NCI-H2171 (cell line): ENCODE measurements at regions not wholly inside any gene's neighbourhood (a gene's known extent, or its start where the extent isn't known, plus 50 kb on each side); places are given as distances from the start of the nearest gene placed in this dataset.

Source experiments
- DNase-seq: peaks from one replicate; lab custom pipeline; 2025; lab: John Stamatoyannopoulos, UW

DNA sequence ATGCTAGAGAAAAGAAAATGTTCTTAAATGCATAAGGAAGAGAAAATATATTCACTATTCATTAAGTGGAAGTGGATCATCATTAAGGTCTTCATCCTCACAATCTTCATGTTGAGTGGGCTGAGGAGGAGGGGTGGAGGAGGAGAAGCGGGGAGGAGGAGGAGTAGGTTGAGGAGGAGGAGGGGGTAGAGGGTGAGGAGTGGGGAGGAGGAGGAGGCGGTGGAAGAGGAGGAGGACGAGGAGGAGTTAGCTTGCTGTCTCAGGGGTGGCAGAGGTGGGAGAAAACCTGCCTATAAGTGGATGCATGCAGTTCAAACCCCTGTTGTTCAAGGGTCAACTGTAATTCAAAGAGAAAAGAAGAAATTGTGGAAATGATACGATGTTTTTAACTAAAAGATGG is 71.6 kb downstream of the MYEOV start:
- DNase-seq, result no peak

DNA sequence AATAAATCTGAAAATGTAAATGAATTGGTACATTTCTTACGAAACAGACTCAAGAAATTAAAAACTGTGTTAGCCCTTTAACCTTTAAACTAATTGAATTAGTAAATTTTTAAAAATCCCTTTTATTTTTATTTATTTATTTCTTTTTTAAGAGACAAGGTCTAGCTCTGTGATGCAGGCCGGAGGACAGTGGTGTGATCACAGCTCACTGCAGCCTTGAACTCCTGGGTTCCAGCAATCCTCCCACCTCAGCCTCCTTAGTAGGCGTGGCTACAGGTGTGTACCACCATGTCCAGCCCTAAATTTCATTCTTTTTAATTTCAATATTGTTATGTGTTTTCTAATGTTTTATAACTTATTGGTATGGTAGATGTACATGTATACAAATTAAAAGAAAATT is 72.6 kb downstream of the MYEOV start:
- no peak for DNase-seq

DNA sequence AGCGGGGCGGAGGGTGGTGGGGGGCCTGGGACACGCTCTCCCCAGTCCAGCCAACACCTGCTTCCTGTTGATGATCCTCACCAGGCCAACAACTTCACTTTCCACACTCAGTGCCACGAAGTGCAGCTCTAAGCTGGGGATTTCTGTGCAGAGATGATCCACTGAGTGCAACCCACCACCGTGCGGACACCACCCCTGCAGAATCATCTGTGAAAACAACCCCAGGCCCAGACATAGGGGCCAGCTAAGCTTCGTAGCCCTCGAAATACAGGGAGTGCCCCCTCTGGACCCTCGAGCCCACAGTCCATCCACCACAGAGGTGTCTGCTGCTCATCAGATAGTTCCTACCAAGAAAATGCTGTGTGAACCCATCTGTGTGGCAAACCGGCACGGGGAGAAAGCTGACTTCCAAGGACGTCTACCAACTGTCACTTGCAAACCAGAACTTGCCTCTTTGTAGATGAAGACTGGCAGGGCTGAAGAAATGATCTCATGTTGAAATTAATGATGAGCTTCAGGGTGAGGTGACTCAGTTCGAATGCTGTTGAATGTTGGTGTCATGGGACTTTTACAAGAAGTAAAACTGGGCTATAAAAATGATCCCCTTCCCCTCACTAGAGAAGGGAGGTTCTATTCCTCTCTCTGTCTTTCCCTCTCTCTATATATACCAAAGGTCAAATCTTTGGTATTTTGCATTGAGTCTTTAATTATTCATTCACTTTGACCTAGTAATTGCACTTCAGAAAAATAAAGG is 73.4 kb downstream of the MYEOV start:
- DNase-seq, result no peak

DNA sequence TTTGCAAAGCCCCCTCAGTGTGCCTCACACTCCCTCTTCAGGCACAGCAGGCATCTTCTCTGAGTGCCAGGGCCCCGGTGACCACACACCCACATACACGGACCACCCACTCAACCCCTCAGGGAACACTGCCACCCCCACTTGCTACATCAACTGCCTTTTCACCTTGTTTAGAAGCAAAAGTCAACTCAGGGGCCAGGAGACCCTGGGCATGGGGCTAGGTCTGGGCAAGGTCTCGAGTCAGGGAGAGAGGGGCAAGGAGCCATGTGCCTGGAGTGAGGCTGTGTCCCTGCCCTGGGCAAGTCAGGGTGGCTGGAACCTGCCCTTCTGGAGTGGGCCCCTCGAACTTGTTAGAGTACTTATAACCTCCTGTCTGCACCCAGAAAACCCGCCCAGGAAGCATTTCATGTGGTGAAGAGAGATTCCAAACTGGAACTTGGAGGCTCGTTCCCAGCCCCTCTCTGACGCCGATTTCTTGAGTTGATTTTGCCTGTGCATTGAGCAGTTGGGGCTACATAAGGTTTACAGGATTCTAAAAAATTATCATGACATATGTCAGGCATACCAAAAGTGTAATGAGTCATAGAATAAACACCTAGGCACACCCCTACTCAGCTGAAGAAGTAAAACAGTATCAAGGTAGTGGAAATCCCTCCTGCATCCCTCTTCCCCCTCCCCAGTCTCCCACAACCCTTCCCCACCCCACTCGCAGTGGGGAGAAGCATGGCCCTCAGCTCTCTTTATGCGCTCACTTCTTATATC is 74.3 kb downstream of the MYEOV start:
- DNase-seq, result no peak

DNA sequence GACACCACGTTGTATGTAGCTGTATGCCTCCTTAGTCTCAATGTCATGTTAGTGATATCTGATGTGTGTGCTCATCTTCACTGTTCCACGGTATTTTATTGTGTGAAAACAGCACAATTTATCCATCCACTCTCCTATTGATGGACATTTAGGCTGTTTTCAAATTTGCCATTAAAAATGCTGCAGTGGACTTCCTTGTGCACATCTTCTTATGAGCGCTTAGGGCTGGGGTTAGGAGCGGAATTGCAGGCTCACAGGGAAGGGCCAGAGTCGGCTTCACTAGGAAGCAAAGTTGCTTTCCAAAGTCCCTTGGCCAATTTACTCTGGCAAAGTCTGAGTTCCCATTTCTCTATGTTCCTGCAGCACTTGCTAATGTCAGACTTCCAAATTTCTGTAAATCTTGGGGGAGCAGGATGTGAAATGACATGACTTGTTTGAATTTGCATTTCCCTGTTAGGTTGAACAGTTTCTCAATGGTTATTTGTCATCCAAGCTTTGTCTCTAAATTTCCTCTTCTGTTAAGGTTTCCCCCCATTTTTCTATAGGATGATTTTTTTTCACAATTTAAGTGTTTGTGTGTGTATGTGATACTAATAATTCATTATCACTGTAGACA is 75.4 kb downstream of the MYEOV start:
- DNase-seq, result no peak

DNA sequence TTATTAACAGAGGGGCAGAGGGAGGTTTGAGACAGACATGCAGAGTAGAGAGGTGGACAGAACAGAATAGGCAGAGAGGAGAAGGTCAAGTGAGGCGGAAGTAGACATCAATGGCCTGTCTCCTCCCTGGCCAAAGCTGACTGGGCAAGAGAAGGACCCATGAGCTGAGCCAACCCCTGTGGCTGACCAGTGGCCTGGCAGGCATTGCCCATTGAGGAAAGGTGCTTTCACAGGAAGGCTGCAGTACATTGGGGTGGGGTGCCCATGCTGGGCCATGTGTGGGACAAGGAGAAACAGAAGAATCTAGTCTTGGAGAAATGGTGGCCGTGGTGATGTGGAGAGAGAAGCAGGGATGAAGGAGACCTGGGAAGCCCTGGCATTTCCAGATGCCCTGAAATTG is 76.0 kb downstream of the MYEOV start:
- DNase-seq, result no peak

DNA sequence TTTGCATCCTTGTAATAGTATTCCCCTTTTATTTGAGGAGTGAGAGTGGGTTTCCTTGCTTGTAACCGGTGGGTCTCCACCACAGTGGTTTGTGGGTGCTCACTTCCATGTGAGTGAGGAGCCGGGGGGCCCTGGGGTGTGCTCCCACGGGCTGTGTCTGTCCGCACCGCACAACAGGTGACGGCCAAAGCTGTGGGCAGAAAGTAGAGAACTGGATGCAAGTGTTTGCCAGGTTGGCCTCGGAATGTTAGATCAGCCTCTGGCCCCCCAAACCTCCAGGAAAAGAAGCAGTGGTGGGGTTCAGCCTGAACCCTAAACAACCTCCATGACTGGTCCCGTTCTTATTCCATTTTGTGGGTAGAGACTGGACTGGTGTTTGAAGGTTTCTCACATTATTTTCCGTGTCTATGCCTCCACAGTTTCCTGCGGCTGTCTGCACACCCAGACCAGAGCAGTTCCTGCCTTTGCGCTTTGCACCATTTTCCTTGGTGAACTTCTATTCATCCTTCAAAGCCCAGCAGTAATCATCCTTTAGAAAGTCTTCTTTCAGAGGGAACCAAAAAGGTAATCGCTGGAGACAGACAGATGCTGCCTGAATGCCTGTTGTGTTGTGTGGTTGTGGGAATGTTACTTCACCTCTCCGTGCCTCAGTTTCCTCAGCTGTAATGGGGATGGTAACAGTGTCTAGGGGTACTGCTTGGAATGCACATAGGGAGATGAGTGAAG is 77.2 kb downstream of the MYEOV start:
- no peak for DNase-seq

DNA sequence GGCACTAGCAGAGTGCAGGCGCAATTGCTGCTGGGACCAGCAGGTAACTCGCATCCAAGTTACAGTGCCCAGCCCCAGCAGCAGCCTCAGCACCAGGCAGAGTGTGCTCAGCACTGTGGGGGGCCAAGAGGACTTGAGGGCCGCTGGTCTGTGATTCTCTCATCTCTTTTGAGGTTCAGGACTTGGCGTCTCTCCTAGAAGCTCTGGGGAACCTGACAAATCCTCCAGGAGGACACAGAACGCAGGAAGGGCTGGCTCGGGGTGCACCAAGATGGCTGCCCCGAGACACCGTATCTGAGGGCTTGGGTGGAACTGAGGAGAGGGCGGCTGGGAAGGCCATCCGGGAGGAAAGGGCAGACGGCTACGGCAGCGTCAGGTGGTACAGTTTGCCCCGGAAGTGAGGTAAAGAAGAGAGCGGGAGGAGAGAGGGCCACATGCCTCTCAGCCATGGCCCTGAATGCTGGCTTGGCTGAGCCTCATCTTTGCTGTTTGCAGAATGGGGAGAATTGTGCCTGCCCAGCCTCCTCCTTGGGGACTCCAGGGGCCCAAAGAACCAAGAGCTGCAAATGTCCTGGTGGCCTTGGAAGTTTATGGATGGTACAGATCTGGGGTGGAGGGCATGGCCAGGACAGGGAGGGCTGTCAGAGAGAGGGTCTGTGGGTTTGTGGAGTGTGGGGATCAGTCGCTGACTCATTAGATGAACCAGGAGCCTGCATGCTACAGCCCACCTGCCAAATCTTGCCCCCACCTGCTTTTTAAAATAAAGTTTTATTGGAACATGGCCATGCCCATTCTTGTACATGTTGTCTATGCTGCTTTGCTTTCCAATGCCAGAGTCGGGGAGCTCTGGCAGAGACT is 78.0 kb downstream of the MYEOV start:
- DNase-seq, result no peak

DNA sequence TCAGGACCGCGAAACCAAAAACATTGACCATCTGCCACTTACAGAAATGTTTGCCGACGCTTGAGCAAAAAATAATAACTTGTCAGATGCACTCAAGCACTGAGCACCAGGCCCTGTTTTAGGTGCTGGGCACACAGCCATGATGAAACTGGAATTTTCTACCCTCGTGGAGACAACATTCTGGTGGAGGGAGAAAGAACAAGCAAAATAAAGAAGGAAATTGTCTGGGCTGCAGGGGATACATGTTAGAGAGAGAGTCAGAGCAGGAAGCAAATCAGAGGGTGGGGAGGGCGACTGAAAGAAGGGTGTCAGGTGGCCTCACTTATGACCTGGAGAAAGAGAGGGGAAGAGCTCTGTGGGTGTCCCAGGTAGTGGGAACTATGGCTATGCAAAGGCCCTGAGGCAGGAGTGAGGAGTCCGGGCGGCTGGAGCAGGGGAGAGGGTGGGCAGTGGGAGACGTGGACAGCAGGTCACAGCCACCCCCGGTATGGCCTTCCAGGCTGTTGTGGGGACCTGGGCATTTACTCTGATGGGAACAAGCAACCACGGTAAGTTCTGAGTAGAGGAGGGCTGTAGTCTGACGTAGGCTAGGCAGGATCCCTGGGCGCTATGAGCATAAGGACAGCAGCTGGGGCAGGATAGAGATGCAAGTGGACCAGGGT is 78.8 kb downstream of the MYEOV start:
- DNase-seq, result peak; percentile 67

DNA sequence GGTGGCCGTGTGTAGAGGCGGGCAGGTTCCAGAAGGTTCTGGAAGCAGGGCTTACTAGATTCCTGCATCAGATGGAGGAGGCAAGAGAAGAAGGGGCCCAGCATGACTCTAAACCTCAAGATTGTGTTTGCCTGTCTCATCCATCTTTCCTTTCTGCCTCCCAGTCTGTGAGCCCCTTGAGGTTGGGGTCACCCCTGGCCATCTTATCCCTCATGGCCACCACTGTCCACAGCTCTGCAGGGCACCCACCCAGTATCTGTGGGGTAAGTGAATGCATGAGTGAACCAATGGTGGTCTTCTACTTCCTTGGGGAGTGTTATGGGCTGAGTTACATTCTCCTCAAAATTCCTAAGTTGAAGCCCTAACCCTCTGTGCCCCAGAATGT is 79.3 kb downstream of the MYEOV start:
- DNase-seq, result no peak

DNA sequence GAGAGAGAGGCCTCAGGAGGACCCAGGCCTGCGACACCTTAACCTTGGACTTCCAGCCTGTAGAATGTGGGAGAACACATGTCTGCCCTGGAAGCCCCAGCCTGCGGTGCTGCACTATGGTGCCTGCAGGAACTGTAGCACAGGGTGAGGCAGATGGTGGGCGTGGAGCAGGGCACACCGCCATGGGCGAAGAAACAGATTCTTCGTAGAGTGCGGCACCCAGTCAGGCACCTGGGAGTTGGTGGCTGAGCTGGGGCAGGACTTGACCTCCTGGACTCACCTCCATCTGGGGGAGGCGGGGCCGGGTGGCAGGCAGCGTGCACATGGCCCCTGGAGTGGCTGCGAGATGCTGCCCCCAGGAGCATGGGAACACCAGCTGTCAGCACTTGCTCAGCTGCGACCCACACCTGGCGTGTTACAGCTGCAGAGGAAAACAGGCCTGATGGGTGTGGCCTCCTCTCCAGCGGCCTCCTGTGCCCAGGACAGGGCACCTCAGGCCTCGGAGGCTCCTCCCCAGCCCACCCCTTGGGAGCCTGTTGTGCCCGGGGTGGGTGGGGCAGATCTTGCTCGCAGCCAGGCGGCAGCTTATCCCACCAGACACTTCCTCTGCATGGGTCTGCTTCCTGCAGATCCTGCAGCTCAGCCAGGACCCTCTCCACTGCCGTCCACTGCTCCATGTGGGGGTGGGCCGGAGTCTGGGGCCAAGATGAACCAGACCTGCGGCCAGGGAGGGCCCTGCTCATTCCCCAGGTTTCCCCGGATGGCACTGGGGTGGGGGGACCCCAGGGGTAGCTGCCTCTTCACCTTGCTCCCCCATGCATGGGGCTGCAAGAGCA is 80.4 kb downstream of the MYEOV start:
- peak; percentile 92 for DNase-seq

DNA sequence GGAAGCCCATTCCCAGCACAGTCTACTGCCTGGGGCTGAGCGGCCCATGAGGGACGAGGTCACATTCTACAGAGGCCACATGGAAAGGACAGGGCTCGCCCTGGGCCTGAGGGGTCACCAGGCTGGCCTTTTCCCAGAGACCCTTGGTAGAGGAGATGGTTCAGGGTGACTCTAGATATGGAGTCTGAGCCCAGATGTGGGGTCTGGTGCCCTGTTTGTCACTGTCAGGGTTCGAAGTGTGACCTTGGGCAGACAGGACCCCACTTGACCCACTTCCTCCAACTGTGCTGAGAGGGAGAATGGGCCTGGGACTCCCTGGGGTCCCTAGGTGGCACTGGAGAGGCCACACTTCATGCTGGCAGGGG is 81.0 kb downstream of the MYEOV start:
- DNase-seq, result no peak

DNA sequence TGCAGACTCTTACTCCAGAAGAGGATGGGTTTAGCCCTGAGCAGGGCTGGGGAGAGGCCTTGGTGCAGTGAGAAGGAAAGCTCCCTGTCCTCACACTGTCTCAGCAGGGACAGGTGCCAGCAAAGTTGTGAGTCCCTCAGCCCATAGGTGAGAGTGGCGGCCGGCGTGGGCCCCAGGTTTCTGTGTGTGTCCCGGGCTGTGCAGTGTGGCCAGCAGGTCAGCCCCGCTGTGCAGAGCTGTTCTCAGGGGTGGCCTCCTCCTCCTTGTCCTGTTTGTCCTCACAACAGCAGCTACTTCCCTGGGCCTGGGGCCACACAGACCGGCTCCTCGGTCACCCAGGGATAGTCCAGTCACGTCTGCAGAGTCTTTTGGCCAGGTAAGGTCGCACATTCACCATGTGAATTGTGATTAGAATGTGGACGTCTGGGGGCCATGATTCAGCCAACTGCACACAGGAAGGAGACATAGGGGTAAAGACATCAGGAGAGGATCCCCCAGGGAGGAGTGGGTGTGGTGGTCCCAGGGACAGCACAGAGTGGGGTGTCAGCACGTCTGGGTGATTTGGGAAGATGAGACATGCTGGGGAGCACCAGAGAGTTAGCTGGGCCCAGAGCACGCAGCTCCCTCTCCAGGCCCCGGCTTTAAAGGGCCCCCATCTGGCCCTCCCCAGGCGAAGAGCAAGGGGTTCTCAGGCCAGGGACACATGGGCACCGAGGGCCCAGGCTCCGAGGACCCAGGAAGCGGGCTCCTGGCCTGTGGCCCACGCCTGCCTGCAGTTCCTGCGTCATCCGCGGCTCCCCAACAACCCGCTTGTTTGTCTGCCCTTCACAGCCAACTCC is 81.6 kb downstream of the MYEOV start:
- no peak for DNase-seq

DNA sequence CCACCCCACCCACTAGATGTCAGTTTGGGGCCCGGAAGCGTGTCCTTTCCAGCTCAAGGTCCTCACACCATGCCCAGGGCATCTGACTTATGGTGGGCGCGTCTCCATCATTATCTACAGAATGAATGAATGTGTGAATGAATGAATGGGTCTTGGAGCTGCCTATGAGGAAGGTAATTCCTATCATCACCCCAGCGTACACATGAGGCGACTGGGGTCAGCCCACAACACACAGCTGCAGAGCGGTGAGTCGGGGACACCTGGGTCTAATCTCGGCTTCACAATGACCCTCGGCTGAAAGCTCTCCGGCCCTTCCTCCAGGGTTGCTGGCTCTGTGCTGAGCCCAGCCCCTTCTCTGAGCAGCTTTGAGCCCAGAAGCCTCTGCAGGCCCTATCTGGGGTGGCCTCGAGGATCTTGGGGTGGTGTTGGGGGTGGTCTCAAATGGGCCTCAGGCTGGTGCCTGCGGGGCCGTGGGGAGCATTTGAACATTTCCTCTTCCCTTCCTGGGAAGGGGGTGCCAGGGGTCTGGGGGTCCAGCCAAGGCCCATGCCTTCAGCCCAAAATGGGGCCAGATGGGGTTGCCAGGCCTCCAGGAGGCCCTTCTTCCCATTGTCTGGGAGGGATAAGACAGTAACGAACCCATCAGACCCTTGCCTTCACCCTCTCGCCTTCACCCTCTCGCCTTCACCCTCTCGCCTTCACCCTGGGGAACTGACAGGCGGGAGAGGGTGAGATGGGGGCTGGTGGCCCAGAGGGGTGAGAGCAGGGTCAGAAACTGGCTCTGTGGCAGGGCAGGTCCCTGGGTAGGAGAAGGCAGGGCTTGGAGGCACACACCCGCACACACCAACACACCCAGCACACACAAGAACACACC is 82.4 kb downstream of the MYEOV start:
- no peak for DNase-seq

DNA sequence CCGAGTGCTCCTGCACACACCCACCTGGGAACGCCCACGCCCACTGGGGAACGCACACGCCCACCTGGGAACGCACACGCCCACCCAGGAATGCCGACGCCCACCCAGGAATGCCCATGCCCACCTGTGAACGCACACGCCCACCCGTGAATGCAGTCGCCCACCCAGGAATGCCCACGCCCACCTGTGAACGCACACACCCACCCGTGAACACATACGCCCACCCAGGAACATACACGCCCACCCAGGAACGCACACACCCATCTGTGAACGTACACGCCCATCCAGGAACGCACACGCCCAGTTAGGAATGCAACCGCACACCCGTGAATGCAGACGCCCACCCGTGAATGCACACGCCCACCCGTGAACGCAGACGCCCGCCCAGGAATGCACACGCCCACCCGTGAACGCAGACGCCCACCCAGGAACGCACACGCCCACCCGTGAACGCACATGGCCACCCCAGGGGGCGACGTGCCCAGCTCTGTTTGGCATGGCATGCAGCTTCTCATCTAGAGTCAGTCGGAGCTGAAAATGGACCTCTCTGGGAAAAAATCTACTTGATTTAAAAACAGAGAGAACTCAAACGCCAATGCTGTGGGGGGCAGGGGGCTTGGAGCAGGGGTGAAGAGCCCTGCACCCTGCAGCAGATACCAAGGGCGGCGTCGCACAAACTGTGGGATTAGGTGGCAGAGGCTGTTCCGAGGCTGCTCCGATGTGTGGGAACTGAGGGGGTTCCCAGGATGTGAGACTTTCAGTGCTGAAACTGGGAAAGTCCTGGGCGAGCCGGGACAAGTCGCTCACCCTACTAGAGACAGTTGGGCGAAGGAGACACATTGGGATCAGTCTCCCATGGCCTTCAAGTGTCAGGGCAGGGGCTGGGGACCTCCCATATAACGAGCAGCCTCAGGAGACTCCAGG is 83.3 kb downstream of the MYEOV start:
- DNase-seq, result no peak

DNA sequence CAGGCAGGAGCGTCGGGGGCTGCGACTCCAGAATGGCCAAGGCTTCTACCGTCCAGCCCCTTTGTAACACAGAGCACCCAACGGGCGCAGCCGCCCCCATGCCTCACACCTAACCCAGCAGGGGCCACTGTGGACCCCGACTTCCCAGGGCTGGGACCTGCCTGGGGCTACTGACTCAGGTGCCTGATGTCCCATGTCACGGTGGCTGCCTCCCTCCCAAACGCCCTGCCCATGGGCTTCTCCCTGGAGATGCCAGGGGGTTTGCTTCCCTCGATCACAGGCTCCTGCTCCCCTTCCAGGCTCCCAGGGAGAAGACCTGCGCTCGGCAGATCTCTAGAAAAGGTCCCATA is 84.0 kb downstream of the MYEOV start:
- DNase-seq, result no peak
